ENCODE measurements at regions not wholly inside any gene's neighbourhood (a gene's known extent, or its start where the extent isn't known, plus 50 kb on each side); places are given as distances from the start of the nearest gene placed in this dataset.

GRCh38 chr5:135085936-135086725 lies 52.1 kb upstream of the PITX1 start:
- no peak for DNase-seq

- DNase-seq = no peak
Measured at GRCh38 chr5:135085133-135085935, 51.3 kb upstream of the PITX1 start.
